Panc1 (cell line): ENCODE measurements at regions not wholly inside any gene's neighbourhood (a gene's known extent, or its start where the extent isn't known, plus 50 kb on each side); places are given as distances from the start of the nearest gene placed in this dataset.

Experiments used
- CTCF ChIP-seq: fragments of 450-650 bp; IDR thresholded peaks from 2 replicates; pipeline ENCODE4 v1.5.1; 2017; ENCODE audit warnings: mild to moderate bottlenecking
- POLR2AphosphoS5 ChIP-seq: IDR thresholded peaks from 2 replicates; pipeline ENCODE4 v1.6.1; 2012; ENCODE audit warnings: mild to moderate bottlenecking, low read depth, low read length, moderate library complexity
- SIN3A ChIP-seq: IDR thresholded peaks from 2 replicates; pipeline ENCODE4 v1.6.1; 2012; ENCODE audit warnings: low read depth, mild to moderate bottlenecking, low read length, moderate library complexity, borderline replicate concordance; ENCODE audit not compliant: insufficient read depth

GRCh38 chrX:34379891-34380290 is 247.8 kb upstream of the FAM47A start:
- TF ChIP-seq POLR2AphosphoS5 (no peak), CTCF (no peak), SIN3A (no peak)
